ENCODE measurements at regions not wholly inside any gene's neighbourhood (a gene's known extent, or its start where the extent isn't known, plus 50 kb on each side); places are given as distances from the start of the nearest gene placed in this dataset.

DNA sequence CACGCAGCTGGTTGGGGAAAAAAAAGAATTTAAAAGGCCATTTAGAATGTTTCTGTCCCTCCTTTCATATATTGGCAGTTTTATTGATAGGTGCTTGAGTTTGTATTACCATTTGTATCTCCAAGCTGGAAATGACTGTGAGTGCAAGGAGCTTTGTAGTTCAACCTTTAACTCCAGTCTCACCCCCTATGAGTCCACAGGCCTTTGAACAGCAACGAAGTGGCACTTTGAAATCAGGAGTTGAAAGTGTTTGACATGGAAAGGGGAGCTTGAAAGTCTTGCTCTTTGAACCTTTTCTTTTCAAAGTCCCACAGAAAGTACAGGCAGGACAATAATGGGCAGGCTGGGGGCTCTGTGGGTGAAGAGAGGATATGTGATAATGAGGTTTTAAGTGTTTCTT lies 480.3 kb downstream of the RERGL start:
- Mint-ChIP-seq H3K27me3 (no peaks in the 10 kb centered on the region), H3K4me3 (ENCODE audit: low read depth) (no peak overlapping the region), H3K4me1 (ENCODE audit: low read depth) (no peaks in the 10 kb centered on the region)

DNA sequence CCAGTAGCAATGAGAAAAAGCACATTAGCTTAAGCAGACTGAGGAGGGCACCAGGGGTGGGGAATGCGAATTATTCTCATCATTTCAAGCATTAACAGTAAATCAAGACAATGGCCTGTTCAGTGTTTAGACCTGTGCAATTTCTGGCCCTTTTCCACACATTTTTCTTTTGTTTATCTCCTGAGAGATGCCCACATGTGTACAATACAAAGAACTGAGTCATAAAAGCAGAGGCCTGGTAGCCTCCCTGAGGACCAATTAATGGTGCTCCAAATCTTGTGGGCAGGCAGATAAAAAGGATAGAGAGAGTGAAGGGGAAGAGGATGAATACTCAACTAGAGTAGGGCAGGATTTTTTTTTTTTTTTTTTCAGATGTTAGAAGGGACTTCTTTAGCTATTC lies 480.8 kb downstream of the RERGL start:
- DNase-seq (ENCODE audit: low spot score, unreplicated experiment) = no peak
- TF ChIP-seq, protein P1, sequence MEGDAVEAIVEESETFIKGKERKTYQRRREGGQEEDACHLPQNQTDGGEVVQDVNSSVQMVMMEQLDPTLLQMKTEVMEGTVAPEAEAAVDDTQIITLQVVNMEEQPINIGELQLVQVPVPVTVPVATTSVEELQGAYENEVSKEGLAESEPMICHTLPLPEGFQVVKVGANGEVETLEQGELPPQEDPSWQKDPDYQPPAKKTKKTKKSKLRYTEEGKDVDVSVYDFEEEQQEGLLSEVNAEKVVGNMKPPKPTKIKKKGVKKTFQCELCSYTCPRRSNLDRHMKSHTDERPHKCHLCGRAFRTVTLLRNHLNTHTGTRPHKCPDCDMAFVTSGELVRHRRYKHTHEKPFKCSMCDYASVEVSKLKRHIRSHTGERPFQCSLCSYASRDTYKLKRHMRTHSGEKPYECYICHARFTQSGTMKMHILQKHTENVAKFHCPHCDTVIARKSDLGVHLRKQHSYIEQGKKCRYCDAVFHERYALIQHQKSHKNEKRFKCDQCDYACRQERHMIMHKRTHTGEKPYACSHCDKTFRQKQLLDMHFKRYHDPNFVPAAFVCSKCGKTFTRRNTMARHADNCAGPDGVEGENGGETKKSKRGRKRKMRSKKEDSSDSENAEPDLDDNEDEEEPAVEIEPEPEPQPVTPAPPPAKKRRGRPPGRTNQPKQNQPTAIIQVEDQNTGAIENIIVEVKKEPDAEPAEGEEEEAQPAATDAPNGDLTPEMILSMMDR (IDR thresholded peaks at IDR 0.05; ENCODE audit: unreplicated experiment) = no peak
- Mint-ChIP-seq H3K36me3 (ENCODE audit: insufficient read depth) (no peaks in the 10 kb centered on the region), H3K9me3 (ENCODE audit: low read depth) (no peaks in the 10 kb centered on the region), H3K4me1 (ENCODE audit: low read depth) (no peaks in the 10 kb centered on the region), H3K27ac (no peak overlapping the region), H3K27me3 (no peaks in the 10 kb centered on the region), H3K4me3 (ENCODE audit: low read depth) (no peak overlapping the region)

More for the DNA sequence above, 480.3 kb downstream of the RERGL start:
- no peak for DNase-seq (ENCODE audit: low spot score, unreplicated experiment)
- no peaks in the 10 kb centered on the region for H3K36me3 Mint-ChIP-seq (ENCODE audit: insufficient read depth)
- H3K27ac Mint-ChIP-seq = no peak overlapping the region
- TF ChIP-seq, protein P1 (IDR thresholded peaks at IDR 0.05; ENCODE audit: unreplicated experiment) = no peak
- no peaks in the 10 kb centered on the region for H3K9me3 Mint-ChIP-seq (ENCODE audit: low read depth)

GRCh38 chr12:17595111-17595510 lies 494.9 kb downstream of the RERGL start:
- TF ChIP-seq, protein P1 (IDR thresholded peaks at IDR 0.05; ENCODE audit: unreplicated experiment) = no peak
- no peak overlapping the region for H3K4me3 Mint-ChIP-seq (ENCODE audit: low read depth)
- H3K27me3 Mint-ChIP-seq = no peaks in the 10 kb centered on the region
- no peaks in the 10 kb centered on the region for H3K36me3 Mint-ChIP-seq (ENCODE audit: insufficient read depth)
- H3K9me3 Mint-ChIP-seq (ENCODE audit: low read depth) = no peaks in the 10 kb centered on the region
- no peak overlapping the region for H3K27ac Mint-ChIP-seq
- no peaks in the 10 kb centered on the region for H3K4me1 Mint-ChIP-seq (ENCODE audit: low read depth)
- no peak for DNase-seq (ENCODE audit: low spot score, unreplicated experiment)

DNA sequence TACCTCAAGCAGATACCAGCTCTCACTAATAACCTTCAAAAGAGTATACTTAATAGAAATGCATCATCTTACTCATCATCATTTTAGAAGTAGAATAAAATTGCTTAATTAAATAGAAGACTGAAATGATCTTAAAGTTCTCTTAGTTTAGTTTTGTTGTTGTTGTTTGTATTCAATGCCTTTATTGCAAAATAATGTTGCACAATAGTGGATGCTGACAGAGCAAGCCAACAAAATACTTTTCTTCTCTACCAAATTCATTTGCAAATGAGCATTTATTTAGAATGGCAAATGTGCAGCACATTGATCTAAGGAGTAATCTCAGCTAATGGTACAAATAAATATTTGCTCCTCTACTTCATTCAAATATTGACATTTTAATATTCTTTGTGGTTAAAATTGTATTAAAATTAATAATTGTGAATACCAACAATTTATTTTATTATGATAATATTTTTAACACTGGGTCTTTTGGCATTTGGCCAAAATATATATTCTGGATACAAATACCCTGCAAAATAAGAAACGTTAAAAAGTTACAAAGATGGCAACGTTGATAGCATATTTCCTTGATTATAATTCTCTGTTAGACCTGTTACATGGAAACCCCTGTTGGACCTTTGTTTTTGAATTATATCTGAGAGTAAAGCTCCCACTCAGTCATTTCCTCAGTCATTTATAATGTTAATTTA lies 496.1 kb downstream of the RERGL start:
- Mint-ChIP-seq H3K27me3 (no peaks in the 10 kb centered on the region), H3K9me3 (ENCODE audit: low read depth) (no peaks in the 10 kb centered on the region), H3K4me1 (ENCODE audit: low read depth) (no peaks in the 10 kb centered on the region), H3K4me3 (ENCODE audit: low read depth) (no peak overlapping the region), H3K36me3 (ENCODE audit: insufficient read depth) (no peaks in the 10 kb centered on the region), H3K27ac (no peak overlapping the region)
- no peak for DNase-seq (ENCODE audit: low spot score, unreplicated experiment)
- TF ChIP-seq, protein P1 (IDR thresholded peaks at IDR 0.05; ENCODE audit: unreplicated experiment) = no peak

- Mint-ChIP-seq H3K36me3 (ENCODE audit: insufficient read depth) (no peaks in the 10 kb centered on the region), H3K27ac (no peak overlapping the region), H3K4me1 (ENCODE audit: low read depth) (no peaks in the 10 kb centered on the region), H3K4me3 (ENCODE audit: low read depth) (no peak overlapping the region), H3K9me3 (ENCODE audit: low read depth) (no peaks in the 10 kb centered on the region), H3K27me3 (no peaks in the 10 kb centered on the region)
- TF ChIP-seq, protein P1 (IDR thresholded peaks at IDR 0.05; ENCODE audit: unreplicated experiment) = no peak
- no peak for DNase-seq (ENCODE audit: low spot score, unreplicated experiment)
Observed at GRCh38 chr12:17592472-17592871, 497.5 kb downstream of the RERGL start.

Measured in progenitor cell of endocrine pancreas (in vitro differentiated cells).